ENCODE measurements at regions not wholly inside any gene's neighbourhood (a gene's known extent, or its start where the extent isn't known, plus 50 kb on each side); places are given as distances from the start of the nearest gene placed in this dataset.

DNA sequence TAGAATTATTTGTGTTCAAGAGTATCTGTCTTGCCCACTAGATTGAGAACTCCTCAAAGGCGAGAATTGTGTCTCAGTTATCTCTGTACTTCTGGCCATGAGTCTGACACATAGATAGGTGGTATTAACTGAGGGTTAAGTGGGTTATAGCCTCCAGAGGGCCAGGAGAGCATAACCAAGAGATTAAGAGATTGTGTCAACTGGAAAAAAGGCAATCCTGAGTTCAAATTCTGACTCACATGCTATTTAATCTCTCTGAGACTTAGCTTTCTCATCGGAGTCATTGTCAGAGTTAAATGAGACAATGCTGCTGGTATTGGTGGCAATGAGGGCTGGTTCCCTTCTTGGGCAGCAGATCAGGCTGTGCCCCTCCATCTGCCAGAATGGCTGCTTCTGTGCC lies 330.9 kb downstream of the TNS1 start:
- TF ChIP-seq, protein P1, sequence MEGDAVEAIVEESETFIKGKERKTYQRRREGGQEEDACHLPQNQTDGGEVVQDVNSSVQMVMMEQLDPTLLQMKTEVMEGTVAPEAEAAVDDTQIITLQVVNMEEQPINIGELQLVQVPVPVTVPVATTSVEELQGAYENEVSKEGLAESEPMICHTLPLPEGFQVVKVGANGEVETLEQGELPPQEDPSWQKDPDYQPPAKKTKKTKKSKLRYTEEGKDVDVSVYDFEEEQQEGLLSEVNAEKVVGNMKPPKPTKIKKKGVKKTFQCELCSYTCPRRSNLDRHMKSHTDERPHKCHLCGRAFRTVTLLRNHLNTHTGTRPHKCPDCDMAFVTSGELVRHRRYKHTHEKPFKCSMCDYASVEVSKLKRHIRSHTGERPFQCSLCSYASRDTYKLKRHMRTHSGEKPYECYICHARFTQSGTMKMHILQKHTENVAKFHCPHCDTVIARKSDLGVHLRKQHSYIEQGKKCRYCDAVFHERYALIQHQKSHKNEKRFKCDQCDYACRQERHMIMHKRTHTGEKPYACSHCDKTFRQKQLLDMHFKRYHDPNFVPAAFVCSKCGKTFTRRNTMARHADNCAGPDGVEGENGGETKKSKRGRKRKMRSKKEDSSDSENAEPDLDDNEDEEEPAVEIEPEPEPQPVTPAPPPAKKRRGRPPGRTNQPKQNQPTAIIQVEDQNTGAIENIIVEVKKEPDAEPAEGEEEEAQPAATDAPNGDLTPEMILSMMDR (IDR thresholded peaks at IDR 0.05): no peak
- no peak for TF ChIP-seq POLR2A (IDR thresholded peaks at IDR 0.05)

Data from uterus (tissue), 2 donors.